ENCODE measurements at regions not wholly inside any gene's neighbourhood (a gene's known extent, or its start where the extent isn't known, plus 50 kb on each side); places are given as distances from the start of the nearest gene placed in this dataset.

GRCh38 chr9:82789155-82789824, 273.7 kb downstream of the RASEF start:
- Histone ChIP-seq H3K23ac (ENCODE audit: insufficient read length, low read depth, low read length) (no peak overlapping the region), H3K4me1 (ENCODE audit: insufficient read depth, low read length) (no peaks in the 10 kb centered on the region), H3K27ac (ENCODE audit: insufficient read length, low read depth, low read length) (no peak overlapping the region), H2AK5ac (ENCODE audit: insufficient read length, low read length) (no peak overlapping the region), H4K91ac (ENCODE audit: insufficient read length, low read depth, low read length) (no peak overlapping the region), H3K23me2 (ENCODE audit: insufficient read length, low read depth, low read length, poor library complexity, severe bottlenecking) (no peaks in the 10 kb centered on the region), H3K9ac (ENCODE audit: extremely low read depth, insufficient read length, low read length) (no peak overlapping the region), H3K79me1 (ENCODE audit: insufficient read depth, low read depth, low read length, poor library complexity, severe bottlenecking) (no peaks in the 10 kb centered on the region), H3K27me3 (ENCODE audit: insufficient read depth, low read length) (no peaks in the 10 kb centered on the region), H4K20me1 (ENCODE audit: control insufficient read depth, insufficient read depth, insufficient read length) (no peaks in the 10 kb centered on the region), H3T11ph (ENCODE audit: low read length) (no peak overlapping the region), H2BK5ac (ENCODE audit: insufficient read length, low read length) (no peak overlapping the region), H2BK15ac (ENCODE audit: low read depth, low read length) (no peak overlapping the region), H3K56ac (ENCODE audit: insufficient read length, low read depth, low read length) (no peak overlapping the region), H3K9me3 (ENCODE audit: control insufficient read depth, low read depth, low read length) (no peaks in the 10 kb centered on the region), H3K79me2 (ENCODE audit: insufficient read depth, low read length) (no peaks in the 10 kb centered on the region), H3K18ac (ENCODE audit: insufficient read length, low read depth, low read length) (no peak overlapping the region), H3K4ac (ENCODE audit: low read depth, low read length) (no peak overlapping the region), H2BK20ac (ENCODE audit: low read depth, low read length, poor library complexity, severe bottlenecking) (no peak overlapping the region), H2BK120ac (ENCODE audit: low read depth, low read length, poor library complexity, severe bottlenecking) (no peak overlapping the region), H3K14ac (ENCODE audit: insufficient read depth, low read length) (no peak overlapping the region), H2AFZ (ENCODE audit: low read length) (no peak overlapping the region), H2BK12ac (ENCODE audit: insufficient read length, low read depth, low read length) (no peak overlapping the region), H4K8ac (replicated peaks; ENCODE audit: insufficient read length, low read depth, low read length) (no peak overlapping the region), H3K4me2 (ENCODE audit: insufficient read depth, insufficient read length, low read length) (no peak overlapping the region), H4K5ac (ENCODE audit: insufficient read length, low read depth, low read length) (no peak overlapping the region)
- Mint-ChIP-seq H3K27me3 (ENCODE audit: low read depth) (no peaks in the 10 kb centered on the region; the same call in 1 of the 2 replicates), H3K4me1 (no peaks in the 10 kb centered on the region), H3K36me3 (ENCODE audit: insufficient read depth in 1 of 3, low read depth in 3 of 3) (no peaks in the 10 kb centered on the region), H3K9me3 (no peaks in the 10 kb centered on the region; a peak in 1 of 5 replicates), H3K4me3 (no peak overlapping the region), H3K27ac (no peak overlapping the region)
- WGBS (ENCODE audit: extremely low coverage, insufficient read length, low lambda C conversion rate): no CpG with 5 or more reads among the region's 6 CpGs
- no peak for TF ChIP-seq CTCF (conservative IDR thresholded peaks at IDR 0.05)
- DNase-seq: no peak
